Effector memory CD8-positive, alpha-beta T cell (primary cell): ENCODE measurements at regions not wholly inside any gene's neighbourhood (a gene's known extent, or its start where the extent isn't known, plus 50 kb on each side); places are given as distances from the start of the nearest gene placed in this dataset.

Source experiments
- ATAC-seq: fragments of 150-1000 bp; cut with Tn5 transposase; replicated peaks from 2 replicates; pipeline ENCODE4 v1.10.0; 2021; ENCODE audit warnings: mild to moderate bottlenecking, moderate library complexity
- DNase-seq, 3 experiments: peaks; one replicate each; pipeline ENCODE4 v3.0.0; 2021
- H3K27ac Mint-ChIP-seq, 2 donors: one replicate each; pipeline ENCODE4 v1.8.0; 2022; ENCODE audit warnings: mild to moderate bottlenecking in 2 of 2, mixed read lengths in 2 of 2, moderate library complexity in 2 of 2
- H3K27me3 Mint-ChIP-seq, 2 donors: one replicate each; pipeline ENCODE4 v1.8.0; 2022; ENCODE audit warnings: mixed read lengths in 2 of 2
- H3K36me3 Mint-ChIP-seq: one replicate; pipeline ENCODE4 v1.8.0; 2022; ENCODE audit warnings: mild to moderate bottlenecking, moderate library complexity, mixed read lengths; ENCODE audit not compliant: insufficient read depth
- H3K4me1 Mint-ChIP-seq, 2 donors: one replicate each; pipeline ENCODE4 v1.8.0; 2022; ENCODE audit warnings: low read depth in 2 of 2, mixed read lengths in 2 of 2
- H3K4me3 Mint-ChIP-seq, 2 donors: one replicate each; pipeline ENCODE4 v1.8.0; 2022; ENCODE audit warnings: mild to moderate bottlenecking in 2 of 2, mixed read lengths in 2 of 2, moderate library complexity in 2 of 2
- H3K9me3 Mint-ChIP-seq, 2 donors: one replicate each; pipeline ENCODE4 v1.8.0; 2022; ENCODE audit warnings: mixed read lengths in 2 of 2

GRCh38 chr10:44060221-44060620 lies 324.7 kb downstream of the CXCL12 start:
- Mint-ChIP-seq H3K4me3 (no peak overlapping the region), H3K27ac (no peak overlapping the region), H3K9me3 (no peaks in the 10 kb centered on the region), H3K27me3 (peaks cover 42 to 62% of the 10 kb centered on the region in 2 donors), H3K36me3 (no peaks in the 10 kb centered on the region), H3K4me1 (no peaks in the 10 kb centered on the region)
- ATAC-seq (no peak), DNase-seq (no peak)

- Mint-ChIP-seq H3K27me3 (peaks cover 47 to 75% of the 10 kb centered on the region in 2 donors), H3K9me3 (no peaks in the 10 kb centered on the region), H3K4me1 (no peaks in the 10 kb centered on the region), H3K27ac (no peak overlapping the region), H3K36me3 (no peaks in the 10 kb centered on the region), H3K4me3 (no peak overlapping the region)
- DNase-seq (no peak), ATAC-seq (no peak)
Measured at GRCh38 chr10:44058259-44058658, 326.6 kb downstream of the CXCL12 start.

- Mint-ChIP-seq H3K9me3 (no peaks in the 10 kb centered on the region), H3K27me3 (peaks cover 46 to 79% of the 10 kb centered on the region in 2 donors), H3K4me1 (no peaks in the 10 kb centered on the region), H3K36me3 (no peaks in the 10 kb centered on the region), H3K4me3 (no peak overlapping the region), H3K27ac (no peak overlapping the region)
- DNase-seq (no peak), ATAC-seq (no peak)
Measured at GRCh38 chr10:44056967-44057805, 327.7 kb downstream of the CXCL12 start.

DNA sequence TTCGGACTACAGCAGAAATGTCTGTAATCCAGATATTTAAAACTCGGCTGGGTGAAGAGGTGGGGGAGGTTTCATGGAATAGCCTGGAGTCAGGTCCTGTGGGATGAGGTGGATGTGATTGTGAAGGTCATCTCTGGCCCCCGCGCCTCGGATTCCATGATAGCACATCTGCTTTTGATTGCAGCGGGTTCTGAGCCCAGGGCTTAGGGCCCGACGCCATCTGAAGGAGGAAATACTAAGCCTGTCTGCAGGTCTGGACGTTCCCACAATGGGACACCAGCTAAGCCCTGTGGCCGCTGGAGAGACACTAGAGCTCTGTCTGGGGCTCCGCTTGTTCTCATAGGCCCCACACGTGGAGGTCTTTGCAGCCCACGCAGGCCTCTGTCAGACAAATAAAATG lies 328.7 kb downstream of the CXCL12 start:
- Mint-ChIP-seq H3K27me3 (peaks cover 52 to 81% of the 10 kb centered on the region in 2 donors), H3K36me3 (no peaks in the 10 kb centered on the region), H3K9me3 (no peaks in the 10 kb centered on the region), H3K4me3 (no peak overlapping the region), H3K4me1 (no peaks in the 10 kb centered on the region), H3K27ac (no peak overlapping the region)
- ATAC-seq (no peak), DNase-seq (no peak)

DNA sequence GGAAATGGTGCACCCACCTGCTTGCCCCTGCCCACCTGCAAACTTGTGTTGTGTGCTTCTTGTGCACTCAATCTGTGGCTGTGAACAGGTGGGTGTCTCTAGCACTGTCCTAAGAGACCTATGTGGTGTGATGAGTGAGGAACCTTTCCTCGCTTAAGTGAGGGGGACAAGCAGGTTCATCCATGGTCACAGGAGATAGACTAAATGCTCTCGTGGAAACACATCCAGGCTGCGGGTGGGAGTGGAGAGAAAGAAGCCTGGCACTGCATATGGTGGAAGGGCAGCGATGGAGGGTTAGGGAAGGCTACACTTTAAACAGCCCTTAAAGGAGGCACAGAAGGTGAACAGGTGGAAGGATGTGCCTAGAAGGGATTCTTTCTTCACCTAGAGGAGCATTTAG lies 330.9 kb downstream of the CXCL12 start:
- H3K27me3 Mint-ChIP-seq = peaks cover 48 to 88% of the 10 kb centered on the region in 2 donors
- H3K4me1 Mint-ChIP-seq = no peaks in the 10 kb centered on the region
- H3K9me3 Mint-ChIP-seq = no peaks in the 10 kb centered on the region
- no peak for ATAC-seq
- H3K27ac Mint-ChIP-seq = no peak overlapping the region
- no peak for DNase-seq
- no peaks in the 10 kb centered on the region for H3K36me3 Mint-ChIP-seq
- H3K4me3 Mint-ChIP-seq = no peak overlapping the region

DNA sequence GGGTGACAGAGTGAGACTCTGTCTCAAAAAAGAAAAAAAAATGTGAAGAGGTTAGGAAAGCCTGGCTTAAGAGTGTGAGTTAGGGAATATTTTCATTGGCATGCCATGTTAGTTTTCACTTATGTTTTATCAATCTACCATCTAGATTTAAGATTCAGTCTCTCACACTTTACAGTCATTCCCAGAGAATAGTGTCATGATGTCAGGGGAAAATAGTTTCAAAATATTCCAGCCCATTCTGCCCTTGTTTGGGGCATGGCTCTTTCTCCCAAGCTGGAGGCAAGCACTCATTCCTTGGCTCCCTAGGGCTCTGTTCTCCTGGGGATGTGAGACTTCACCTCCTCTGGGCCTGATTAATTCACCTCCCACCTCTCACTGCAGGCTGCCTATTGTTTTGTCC lies 331.5 kb downstream of the CXCL12 start:
- Mint-ChIP-seq H3K4me1 (no peaks in the 10 kb centered on the region), H3K27me3 (peaks cover 42 to 83% of the 10 kb centered on the region in 2 donors), H3K27ac (no peak overlapping the region), H3K9me3 (no peaks in the 10 kb centered on the region), H3K36me3 (no peaks in the 10 kb centered on the region), H3K4me3 (no peak overlapping the region)
- DNase-seq (no peak), ATAC-seq (no peak)

DNA sequence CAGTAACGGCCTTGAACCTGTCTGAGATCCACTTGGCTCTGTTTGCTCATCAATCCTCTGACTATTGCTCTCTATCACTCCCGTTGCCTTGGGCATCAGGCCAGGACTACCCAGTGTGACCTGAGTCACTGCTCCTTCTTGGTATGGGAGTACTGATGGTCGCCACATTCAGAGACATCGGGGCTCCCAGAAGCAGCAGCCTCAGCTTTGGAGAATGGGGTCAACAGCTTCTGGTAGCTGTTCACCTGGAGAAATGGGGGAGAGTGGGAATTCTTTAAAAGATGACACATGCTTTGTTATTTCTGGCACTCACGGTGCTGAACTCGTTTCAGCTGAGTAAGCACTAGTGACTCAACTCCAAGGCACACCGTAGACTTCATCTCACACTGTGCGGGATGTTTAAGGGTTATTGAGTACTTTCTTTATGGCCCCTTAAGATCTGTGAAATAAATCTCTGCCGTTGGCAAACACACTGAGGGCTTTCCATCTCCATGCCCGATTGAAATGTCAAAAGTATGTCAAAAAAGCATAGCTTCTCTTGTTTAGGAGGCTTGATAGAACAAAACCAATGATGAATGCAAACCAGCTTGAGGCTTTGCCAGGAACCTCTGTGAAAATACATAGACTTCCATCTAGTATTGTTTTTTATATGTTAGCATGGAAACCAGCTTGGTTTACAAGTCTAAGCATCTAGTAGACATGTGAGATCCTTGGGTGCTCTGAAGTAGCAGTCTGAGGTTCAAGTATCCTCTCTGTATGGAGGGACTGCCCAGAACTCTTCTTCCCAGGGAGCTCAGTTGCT lies 333.1 kb downstream of the CXCL12 start:
- Mint-ChIP-seq H3K4me1 (peaks cover 0 to 2% of the 10 kb centered on the region in 2 donors), H3K27me3 (peaks cover 43 to 85% of the 10 kb centered on the region in 2 donors), H3K36me3 (no peaks in the 10 kb centered on the region), H3K9me3 (no peaks in the 10 kb centered on the region), H3K4me3 (no peak overlapping the region), H3K27ac (no peak overlapping the region)
- no peak for ATAC-seq
- DNase-seq = no peak

GRCh38 chr10:44051091-44051490 lies 333.8 kb downstream of the CXCL12 start:
- peaks cover 45 to 85% of the 10 kb centered on the region in 2 donors for H3K27me3 Mint-ChIP-seq
- H3K36me3 Mint-ChIP-seq = no peaks in the 10 kb centered on the region
- no peak for ATAC-seq

GRCh38 chr10:44049301-44050015 lies 335.4 kb downstream of the CXCL12 start:
- Mint-ChIP-seq H3K27me3 (peaks cover 45 to 96% of the 10 kb centered on the region in 2 donors), H3K9me3 (no peaks in the 10 kb centered on the region), H3K36me3 (no peaks in the 10 kb centered on the region), H3K4me1 (peaks cover 0 to 2% of the 10 kb centered on the region in 2 donors), H3K4me3 (no peak overlapping the region), H3K27ac (no peak overlapping the region)
- ATAC-seq (no peak), DNase-seq (no peak)

More at GRCh38 chr10:44051091-44051490, 333.8 kb downstream of the CXCL12 start:
- peaks cover 0 to 2% of the 10 kb centered on the region in 2 donors for H3K4me1 Mint-ChIP-seq
- no peak overlapping the region for H3K27ac Mint-ChIP-seq
- no peaks in the 10 kb centered on the region for H3K9me3 Mint-ChIP-seq
- no peak for DNase-seq
- no peak overlapping the region for H3K4me3 Mint-ChIP-seq

GRCh38 chr10:44047361-44047760 lies 337.5 kb downstream of the CXCL12 start:
- H3K36me3 Mint-ChIP-seq = no peaks in the 10 kb centered on the region
- H3K4me3 Mint-ChIP-seq = no peak overlapping the region
- H3K9me3 Mint-ChIP-seq = no peaks in the 10 kb centered on the region
- H3K27ac Mint-ChIP-seq = no peak overlapping the region
- ATAC-seq (no peak), DNase-seq (no peak)
- peaks cover 0 to 2% of the 10 kb centered on the region in 2 donors for H3K4me1 Mint-ChIP-seq
- peaks cover 36 to 91% of the 10 kb centered on the region in 2 donors for H3K27me3 Mint-ChIP-seq

- no peak overlapping the region for H3K4me3 Mint-ChIP-seq
- ATAC-seq (no peak), DNase-seq (no peak)
- H3K4me1 Mint-ChIP-seq = peaks cover 0 to 2% of the 10 kb centered on the region in 2 donors
- no peaks in the 10 kb centered on the region for H3K36me3 Mint-ChIP-seq
- peaks cover 28 to 83% of the 10 kb centered on the region in 2 donors for H3K27me3 Mint-ChIP-seq
- no peaks in the 10 kb centered on the region for H3K9me3 Mint-ChIP-seq
- no peak overlapping the region for H3K27ac Mint-ChIP-seq
Measured at GRCh38 chr10:44046605-44047004, 338.3 kb downstream of the CXCL12 start.

DNA sequence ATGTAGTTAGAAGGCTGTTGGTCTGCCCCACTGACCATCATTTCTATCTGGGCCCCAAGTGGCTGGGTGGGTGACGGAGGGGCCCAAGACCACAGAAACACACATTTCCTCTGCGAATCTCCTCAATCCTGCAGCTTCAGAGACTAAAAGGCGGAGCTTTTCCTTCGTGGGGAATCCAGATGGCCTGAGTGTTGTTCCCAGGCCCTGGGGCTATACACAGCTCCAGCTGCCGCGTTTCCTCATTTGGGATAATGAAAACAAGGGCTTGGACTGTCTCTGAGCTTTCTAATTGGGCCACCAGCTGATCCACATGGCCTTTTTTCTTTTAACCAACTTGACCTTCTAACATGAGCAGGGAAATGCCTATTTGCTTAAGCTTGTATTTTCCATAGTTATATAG lies 339.9 kb downstream of the CXCL12 start:
- Mint-ChIP-seq H3K27me3 (peaks cover 20 to 71% of the 10 kb centered on the region in 2 donors), H3K4me1 (peaks cover 0 to 2% of the 10 kb centered on the region in 2 donors), H3K4me3 (no peak overlapping the region), H3K27ac (no peak overlapping the region), H3K36me3 (no peaks in the 10 kb centered on the region), H3K9me3 (no peaks in the 10 kb centered on the region)
- DNase-seq = no peak
- ATAC-seq = no peak

- no peak for DNase-seq
- Mint-ChIP-seq H3K4me1 (peaks cover 0 to 2% of the 10 kb centered on the region in 2 donors), H3K36me3 (no peaks in the 10 kb centered on the region), H3K27ac (no peak overlapping the region), H3K9me3 (no peaks in the 10 kb centered on the region), H3K27me3 (peaks cover 20 to 70% of the 10 kb centered on the region in 2 donors), H3K4me3 (no peak overlapping the region)
- ATAC-seq = no peak
Measured at GRCh38 chr10:44044549-44044948, 340.3 kb downstream of the CXCL12 start.
